HEK293 (cell line): ENCODE measurements at regions not wholly inside any gene's neighbourhood (a gene's known extent, or its start where the extent isn't known, plus 50 kb on each side); places are given as distances from the start of the nearest gene placed in this dataset.

Experiments used
- CTCF ChIP-seq: fragments of 450-650 bp; formaldehyde crosslinking; IDR thresholded peaks from 2 replicates; pipeline ENCODE4 v1.5.1; 2016; ENCODE audit warnings: missing biosample characterization, missing genetic modification characterization
- REST ChIP-seq: fragments of 450-650 bp; formaldehyde crosslinking; IDR thresholded peaks from 2 replicates; pipeline ENCODE4 v1.5.1; 2016; ENCODE audit warnings: missing biosample characterization, missing genetic modification characterization
- ZNF302 ChIP-seq: fragments of 450-650 bp; formaldehyde crosslinking; IDR thresholded peaks from 2 replicates; pipeline ENCODE4 v1.5.1; 2016; ENCODE audit warnings: missing biosample characterization, missing genetic modification characterization, low read depth
- ZNF548 ChIP-seq: fragments of 450-650 bp; formaldehyde crosslinking; IDR thresholded peaks from 2 replicates; pipeline ENCODE4 v1.5.1; 2016; ENCODE audit warnings: missing biosample characterization, missing genetic modification characterization
- ZNF626 ChIP-seq: fragments of 450-650 bp; sonication (Bioruptor Pico); formaldehyde crosslinking; IDR thresholded peaks from 2 replicates; pipeline ENCODE4 v1.5.1; 2018; ENCODE audit warnings: missing biosample characterization, missing genetic modification characterization, inconsistent platforms

- no peak for TF ChIP-seq CTCF
- no peak for TF ChIP-seq ZNF548
- TF ChIP-seq ZNF626 (tag by site-specific recombination) = no peak
- TF ChIP-seq ZNF302 (tag by site-specific recombination) = no peak
- no peak for TF ChIP-seq REST (tag by site-specific recombination)
These were observed 1382.3 kb downstream of the RAPGEF2 start for GRCh38 chr4:160485071-160485687.
